Psoas muscle (tissue), 7 donors: ENCODE measurements at regions not wholly inside any gene's neighbourhood (a gene's known extent, or its start where the extent isn't known, plus 50 kb on each side); places are given as distances from the start of the nearest gene placed in this dataset.

ENCODE experiments used
- ATAC-seq, 4 donors: fragments of 200-7000 bp; cut with Tn5 transposase; one replicate each; pipeline ENCODE4 v1.9.1; 2020; ENCODE audit warnings: moderate library complexity in 3 of 4, mild to moderate bottlenecking in 2 of 4
- DNase-seq, 2 donors: peaks; one replicate each; pipeline ENCODE4 v3.0.0-alpha.2; 2020
- H3K27ac ChIP-seq: fragments of 200-600 bp; one replicate; pipeline ENCODE4 v1.8.0; 2022
- H3K27me3 ChIP-seq, 3 donors: fragments of 200-600 bp in 1 of 3; one replicate each; pipeline versions ENCODE4 v1.6.1 to v1.8.0; 2013 to 2022; ENCODE audit warnings: low read length in 2 of 3, mild to moderate bottlenecking in 2 of 3, moderate library complexity in 1 of 3; ENCODE audit not compliant: insufficient read depth in 3 of 3
- H3K36me3 ChIP-seq, 2 donors: fragments of 200-600 bp in 1 of 2; one replicate each; pipeline versions ENCODE4 v1.6.1 to v1.8.0; 2013 to 2022; ENCODE audit warnings: low read depth in 1 of 2, mild to moderate bottlenecking in 1 of 2, moderate library complexity in 1 of 2; ENCODE audit not compliant: insufficient read depth in 1 of 2
- H3K4me1 ChIP-seq: fragments of 200-600 bp; one replicate; pipeline ENCODE4 v1.8.0; 2022
- H3K4me3 ChIP-seq: fragments of 200-600 bp; one replicate; pipeline ENCODE4 v1.8.0; 2022; ENCODE audit warnings: mild to moderate bottlenecking
- H3K9me3 ChIP-seq: fragments of 200-600 bp; one replicate; pipeline ENCODE4 v1.8.0; 2022
- CTCF ChIP-seq: fragments of 200-600 bp; IDR thresholded peaks from one replicate; pipeline ENCODE4 v1.8.0; 2022; ENCODE audit warnings: antibody characterized with exemption
- WGBS, 3 donors: extraction: QIAGEN DNeasy Blood & Tissue Kit; methylation state at CpG; one replicate each; pipeline versions ENCODE4 v1.1.6 to v1.1.7; 2013; 5-methylcytosine and 5-hydroxymethylcytosine counted together
- intact Hi-C, 2 donors: fragments of 100-400 bp; cut with DNase I; formaldehyde crosslinking; loops; one replicate each; pipeline versions ENCODE4 v1.11.0 to v1.14.2; 2022
- donor health status: healthy with polysubstance abuse.
- donor health status: DM: no; HTN: no; CAD: no; lungs with moderate emphysema.
- donor health status: Bipolar disorder and iron deficiency.
- donor health status: healthy.
- donor health status: DM: yes; HTN: yes; CAD: no.
- donor health status: DM: no; HTN: no; CAD: no.
- donor health status: DM: yes; HTN: yes; CAD: no.

- no peaks in the 10 kb centered on the region for H3K27me3 ChIP-seq
- no peak overlapping the region for H3K27ac ChIP-seq
- no peak overlapping the region for H3K4me3 ChIP-seq
- WGBS, 3 donors = 90 to 92% (median 91%) methylated on average over 15 of the region's 15 CpGs
- no peaks in the 10 kb centered on the region for H3K36me3 ChIP-seq
- ATAC-seq (no peak), DNase-seq (no peak)
- H3K9me3 ChIP-seq = no peaks in the 10 kb centered on the region
- no peak for TF ChIP-seq CTCF
- intact Hi-C loops = no loop called here
- no peaks in the 10 kb centered on the region for H3K4me1 ChIP-seq
These were observed 220.8 kb downstream of the ERMARD start for GRCh38 chr6:169972101-169972651.

GRCh38 chr6:169971081-169971861, 219.8 kb downstream of the ERMARD start:
- H3K27ac ChIP-seq = no peak overlapping the region

GRCh38 chr6:169970306-169970988, 219.0 kb downstream of the ERMARD start:
- H3K4me1 ChIP-seq = no peaks in the 10 kb centered on the region
- DNase-seq = no peak
- H3K36me3 ChIP-seq = no peaks in the 10 kb centered on the region
- ATAC-seq = no peak
- H3K27me3 ChIP-seq = no peaks in the 10 kb centered on the region
- H3K27ac ChIP-seq = no peak overlapping the region
- TF ChIP-seq CTCF = no peak
- no peak overlapping the region for H3K4me3 ChIP-seq
- H3K9me3 ChIP-seq = no peaks in the 10 kb centered on the region
- intact Hi-C loops = no loop called here
- 85 to 88% (median 85%) methylated on average over 19 of the region's 19 CpGs for WGBS, 3 donors

More at GRCh38 chr6:169971081-169971861, 219.8 kb downstream of the ERMARD start:
- H3K4me1 ChIP-seq = no peaks in the 10 kb centered on the region
- no peak overlapping the region for H3K4me3 ChIP-seq
- DNase-seq (no peak), ATAC-seq (no peak)
- H3K27me3 ChIP-seq = no peaks in the 10 kb centered on the region
- intact Hi-C loops = no loop called here
- 91 to 94% (median 92%) methylated on average over 36 to 38 of the region's 38 CpGs for WGBS, 3 donors
- TF ChIP-seq CTCF = no peak
- H3K9me3 ChIP-seq = no peaks in the 10 kb centered on the region
- no peaks in the 10 kb centered on the region for H3K36me3 ChIP-seq

GRCh38 chr6:169969372-169970099, 218.1 kb downstream of the ERMARD start:
- intact Hi-C loops = loop anchor here in 1 of 2 donors (10.0 kb wide), 1 partner anchor 555 kb away; no protein-coding TSS in a partner anchor
- no peak for TF ChIP-seq CTCF
- 59 to 76% (median 66%) methylated on average over 19 of the region's 19 CpGs for WGBS, 3 donors
- ATAC-seq = peak; percentile 53 to 71 (median 62)
- Histone ChIP-seq H3K4me1 (no peaks in the 10 kb centered on the region), H3K4me3 (no peak overlapping the region), H3K27ac (no peak overlapping the region), H3K27me3 (no peaks in the 10 kb centered on the region), H3K36me3 (no peaks in the 10 kb centered on the region), H3K9me3 (no peaks in the 10 kb centered on the region)
- DNase-seq = no peak
